ENCODE measurements at regions not wholly inside any gene's neighbourhood (a gene's known extent, or its start where the extent isn't known, plus 50 kb on each side); places are given as distances from the start of the nearest gene placed in this dataset.

- Mint-ChIP-seq H3K4me3 (no peak overlapping the region), H3K9me3 (no peaks in the 10 kb centered on the region), H3K27ac (no peak overlapping the region), H3K36me3 (no peaks in the 10 kb centered on the region), H3K4me1 (no peaks in the 10 kb centered on the region), H3K27me3 (ENCODE audit: insufficient read depth, low read depth) (peaks cover 2% of the 10 kb centered on the region)
- TF ChIP-seq EZH2phosphoT487 (IDR thresholded peaks at IDR 0.05) (no peak), CTCF (IDR thresholded peaks at IDR 0.05) (no peak), EZH2 (IDR thresholded peaks at IDR 0.05) (no peak)
- H3K4me1 ChIP-seq, result peaks cover 8% of the 10 kb centered on the region
- H4K20me1 ChIP-seq (ENCODE audit: low read depth), result no peaks in the 10 kb centered on the region
- no peaks in the 10 kb centered on the region for H3F3A ChIP-seq (ENCODE audit: low read depth)
- no peaks in the 10 kb centered on the region for H3K79me2 ChIP-seq (ENCODE audit: low read depth)
- H2AFZ ChIP-seq (replicated peaks), result no peak overlapping the region
- no peaks in the 10 kb centered on the region for H3K27me3 ChIP-seq
- DNase-seq (ENCODE audit: low spot score), result no peak
- no peaks in the 10 kb centered on the region for H3K9me3 ChIP-seq (ENCODE audit: low read depth)
- no peak overlapping the region for H3K27ac ChIP-seq
- no peak overlapping the region for H3K9ac ChIP-seq
- H3K4me3 ChIP-seq, result no peak overlapping the region
- H3K36me3 ChIP-seq, result no peaks in the 10 kb centered on the region
- no peak overlapping the region for H3K4me2 ChIP-seq
Measured at GRCh38 chr3:40768046-40768445, 243.3 kb downstream of the ZNF621 start.

- H3F3A ChIP-seq (ENCODE audit: low read depth), result no peaks in the 10 kb centered on the region
- TF ChIP-seq EZH2 (IDR thresholded peaks at IDR 0.05), result no peak
- no peak overlapping the region for H3K4me2 ChIP-seq
- H3K27ac Mint-ChIP-seq, result no peak overlapping the region
- no peaks in the 10 kb centered on the region for H3K36me3 Mint-ChIP-seq
- H3K36me3 ChIP-seq, result no peaks in the 10 kb centered on the region
- H3K27me3 Mint-ChIP-seq (ENCODE audit: insufficient read depth, low read depth), result peaks cover 2% of the 10 kb centered on the region
- H2AFZ ChIP-seq (replicated peaks), result no peak overlapping the region
- H3K4me1 Mint-ChIP-seq, result no peaks in the 10 kb centered on the region
- no peak overlapping the region for H3K4me3 Mint-ChIP-seq
- H3K4me1 ChIP-seq, result peaks cover 8% of the 10 kb centered on the region
- no peaks in the 10 kb centered on the region for H3K9me3 Mint-ChIP-seq
- no peak for DNase-seq (ENCODE audit: low spot score)
- H3K79me2 ChIP-seq (ENCODE audit: low read depth), result no peaks in the 10 kb centered on the region
- H3K9me3 ChIP-seq (ENCODE audit: low read depth), result no peaks in the 10 kb centered on the region
- no peaks in the 10 kb centered on the region for H3K27me3 ChIP-seq
- H3K9ac ChIP-seq, result no peak overlapping the region
- H3K4me3 ChIP-seq, result no peak overlapping the region
- H3K27ac ChIP-seq, result no peak overlapping the region
- H4K20me1 ChIP-seq (ENCODE audit: low read depth), result no peaks in the 10 kb centered on the region
Measured at GRCh38 chr3:40768536-40768935, 243.8 kb downstream of the ZNF621 start.

- Histone ChIP-seq H3K4me1 (peaks cover 1% of the 10 kb centered on the region), H4K20me1 (ENCODE audit: low read depth) (no peaks in the 10 kb centered on the region), H3F3A (ENCODE audit: low read depth) (no peaks in the 10 kb centered on the region), H2AFZ (replicated peaks) (no peak overlapping the region), H3K79me2 (ENCODE audit: low read depth) (no peaks in the 10 kb centered on the region), H3K9me3 (ENCODE audit: low read depth) (no peaks in the 10 kb centered on the region), H3K27me3 (no peaks in the 10 kb centered on the region), H3K4me3 (no peak overlapping the region), H3K27ac (no peak overlapping the region), H3K9ac (no peak overlapping the region), H3K4me2 (no peak overlapping the region), H3K36me3 (no peaks in the 10 kb centered on the region)
- Mint-ChIP-seq H3K4me1 (no peaks in the 10 kb centered on the region), H3K4me3 (no peak overlapping the region), H3K27ac (no peak overlapping the region), H3K27me3 (ENCODE audit: insufficient read depth, low read depth) (peaks cover 2% of the 10 kb centered on the region), H3K9me3 (no peaks in the 10 kb centered on the region), H3K36me3 (no peaks in the 10 kb centered on the region)
- TF ChIP-seq EZH2 (IDR thresholded peaks at IDR 0.05) (no peak), CTCF (IDR thresholded peaks at IDR 0.05) (no peak), EZH2phosphoT487 (IDR thresholded peaks at IDR 0.05) (no peak)
- no peak for DNase-seq (ENCODE audit: low spot score)
Measured at GRCh38 chr3:40770061-40770460, 245.3 kb downstream of the ZNF621 start.

GRCh38 chr3:40771112-40771511 lies 246.4 kb downstream of the ZNF621 start:
- Mint-ChIP-seq H3K4me1 (no peaks in the 10 kb centered on the region), H3K36me3 (no peaks in the 10 kb centered on the region), H3K27me3 (ENCODE audit: insufficient read depth, low read depth) (peaks cover 2% of the 10 kb centered on the region), H3K9me3 (no peaks in the 10 kb centered on the region), H3K4me3 (no peak overlapping the region), H3K27ac (no peak overlapping the region)
- Histone ChIP-seq H3K27ac (no peak overlapping the region), H3K27me3 (no peaks in the 10 kb centered on the region), H3K4me1 (no peaks in the 10 kb centered on the region), H3K9me3 (ENCODE audit: low read depth) (no peaks in the 10 kb centered on the region), H3K36me3 (no peaks in the 10 kb centered on the region), H4K20me1 (ENCODE audit: low read depth) (no peaks in the 10 kb centered on the region), H3K9ac (no peak overlapping the region), H3K79me2 (ENCODE audit: low read depth) (no peaks in the 10 kb centered on the region), H3K4me3 (no peak overlapping the region), H3K4me2 (no peak overlapping the region), H2AFZ (replicated peaks) (no peak overlapping the region), H3F3A (ENCODE audit: low read depth) (no peaks in the 10 kb centered on the region)
- DNase-seq (ENCODE audit: low spot score), result no peak
- TF ChIP-seq CTCF (IDR thresholded peaks at IDR 0.05), result no peak
- no peak for TF ChIP-seq EZH2 (IDR thresholded peaks at IDR 0.05)
- no peak for TF ChIP-seq EZH2phosphoT487 (IDR thresholded peaks at IDR 0.05)

All from neural progenitor cell (in vitro differentiated cells).